Nephron progenitor cell (in vitro differentiated cells): ENCODE measurements at regions not wholly inside any gene's neighbourhood (a gene's known extent, or its start where the extent isn't known, plus 50 kb on each side); places are given as distances from the start of the nearest gene placed in this dataset.

Experiments used
- DNase-seq: peaks from one replicate; pipeline ENCODE4 v3.0.0; 2021
- H3K27ac Mint-ChIP-seq: 2 replicates; pipeline ENCODE4 v1.8.0; 2021; ENCODE audit warnings: mild to moderate bottlenecking, moderate library complexity, mixed read lengths
- H3K27me3 Mint-ChIP-seq: 2 replicates; pipeline ENCODE4 v1.8.0; 2021; ENCODE audit warnings: mild to moderate bottlenecking, low read depth, mixed read lengths; ENCODE audit not compliant: poor library complexity
- H3K36me3 Mint-ChIP-seq: 2 replicates; pipeline ENCODE4 v1.8.0; 2021; ENCODE audit warnings: low read depth, mixed read lengths
- H3K4me1 Mint-ChIP-seq: 2 replicates; pipeline ENCODE4 v1.8.0; 2021; ENCODE audit warnings: mixed read lengths
- H3K4me3 Mint-ChIP-seq: 2 replicates; pipeline ENCODE4 v1.8.0; 2021; ENCODE audit warnings: mild to moderate bottlenecking, moderate library complexity, mixed read lengths
- H3K9me3 Mint-ChIP-seq: 2 replicates; pipeline ENCODE4 v1.8.0; 2021; ENCODE audit warnings: mild to moderate bottlenecking, moderate library complexity, mixed read lengths
- CTCF ChIP-seq: fragments of 200-600 bp; sonication (generic); IDR thresholded peaks from 2 replicates; pipeline ENCODE4 v1.5.0; 2021; ENCODE audit warnings: antibody characterized with exemption

- H3K4me3 Mint-ChIP-seq: no peak overlapping the region
- H3K27me3 Mint-ChIP-seq: peaks cover 6% of the 10 kb centered on the region
- DNase-seq: no peak
- H3K27ac Mint-ChIP-seq: no peak overlapping the region
- no peaks in the 10 kb centered on the region for H3K36me3 Mint-ChIP-seq
- no peaks in the 10 kb centered on the region for H3K9me3 Mint-ChIP-seq
- peaks cover 14% of the 10 kb centered on the region for H3K4me1 Mint-ChIP-seq
- no peak for TF ChIP-seq CTCF
These were observed 236.1 kb downstream of the QDPR start for GRCh38 chr4:17275836-17276235.

GRCh38 chr4:17273047-17273446, 238.8 kb downstream of the QDPR start:
- H3K36me3 Mint-ChIP-seq: no peaks in the 10 kb centered on the region
- H3K27ac Mint-ChIP-seq: no peak overlapping the region
- TF ChIP-seq CTCF: no peak
- peaks cover 9% of the 10 kb centered on the region for H3K4me1 Mint-ChIP-seq
- peaks cover 9% of the 10 kb centered on the region for H3K27me3 Mint-ChIP-seq
- no peaks in the 10 kb centered on the region for H3K9me3 Mint-ChIP-seq
- no peak for DNase-seq
- no peak overlapping the region for H3K4me3 Mint-ChIP-seq

GRCh38 chr4:17272154-17272553, 239.7 kb downstream of the QDPR start:
- H3K9me3 Mint-ChIP-seq: no peaks in the 10 kb centered on the region
- no peaks in the 10 kb centered on the region for H3K36me3 Mint-ChIP-seq
- TF ChIP-seq CTCF: no peak
- DNase-seq: no peak
- H3K4me1 Mint-ChIP-seq: peaks cover 9% of the 10 kb centered on the region
- no peak overlapping the region for H3K4me3 Mint-ChIP-seq
- H3K27ac Mint-ChIP-seq: no peak overlapping the region
- peaks cover 9% of the 10 kb centered on the region for H3K27me3 Mint-ChIP-seq

- Mint-ChIP-seq H3K9me3 (no peaks in the 10 kb centered on the region), H3K27ac (no peak overlapping the region), H3K27me3 (peaks cover 5% of the 10 kb centered on the region), H3K4me3 (no peak overlapping the region), H3K36me3 (no peaks in the 10 kb centered on the region), H3K4me1 (peaks cover 9% of the 10 kb centered on the region)
- no peak for TF ChIP-seq CTCF
- no peak for DNase-seq
These were observed 246.2 kb downstream of the QDPR start for GRCh38 chr4:17265653-17266052.

GRCh38 chr4:17265139-17265538, 246.8 kb downstream of the QDPR start:
- no peak overlapping the region for H3K4me3 Mint-ChIP-seq
- H3K27me3 Mint-ChIP-seq: peaks cover 5% of the 10 kb centered on the region
- peaks cover 9% of the 10 kb centered on the region for H3K4me1 Mint-ChIP-seq
- H3K27ac Mint-ChIP-seq: no peak overlapping the region
- DNase-seq: no peak
- no peaks in the 10 kb centered on the region for H3K36me3 Mint-ChIP-seq
- no peak for TF ChIP-seq CTCF
- no peaks in the 10 kb centered on the region for H3K9me3 Mint-ChIP-seq

GRCh38 chr4:17260166-17260907, 251.6 kb downstream of the QDPR start:
- Mint-ChIP-seq H3K4me1 (peaks cover 4% of the 10 kb centered on the region), H3K4me3 (no peak overlapping the region), H3K27ac (no peak overlapping the region), H3K27me3 (no peaks in the 10 kb centered on the region), H3K9me3 (no peaks in the 10 kb centered on the region), H3K36me3 (no peaks in the 10 kb centered on the region)
- DNase-seq: no peak
- TF ChIP-seq CTCF: no peak
